HAP-1 (cell line): ENCODE measurements at regions not wholly inside any gene's neighbourhood (a gene's known extent, or its start where the extent isn't known, plus 50 kb on each side); places are given as distances from the start of the nearest gene placed in this dataset.

Source experiments
- DNase-seq, 2 experiments: peaks; one replicate each; pipeline ENCODE4 v3.0.0-alpha.2; 2016 to 2020; ENCODE audit warnings: low spot score in 2 of 2
- H3K27me3 ChIP-seq: fragments of 250-450 bp; sonication (Bioruptor Pico); 2 replicates; pipeline ENCODE4 v1.5.1; 2020; ENCODE audit warnings: low read depth, mild to moderate bottlenecking, moderate library complexity
- H3K36me3 ChIP-seq: fragments of 250-450 bp; sonication (Bioruptor Pico); replicated peaks from 2 replicates; pipeline ENCODE4 v1.5.1; 2020; ENCODE audit warnings: mild to moderate bottlenecking
- H3K4me1 ChIP-seq: fragments of 250-450 bp; sonication (Bioruptor Pico); 2 replicates; pipeline ENCODE4 v1.5.1; 2020; ENCODE audit warnings: mild to moderate bottlenecking
- H3K4me3 ChIP-seq: fragments of 250-450 bp; sonication (Bioruptor Pico); 2 replicates; pipeline ENCODE4 v1.5.1; 2020; ENCODE audit warnings: mild to moderate bottlenecking, moderate library complexity
- H3K9me3 ChIP-seq: fragments of 250-450 bp; sonication (Bioruptor Pico); 2 replicates; pipeline ENCODE4 v1.5.1; 2020; ENCODE audit warnings: mild to moderate bottlenecking, moderate library complexity
- in situ Hi-C: fragments of 300-500 bp; cut with MboI; formaldehyde crosslinking; loops from 3 replicates; pipeline ENCODE4 v1.14.3; 2020; ENCODE audit warnings: low sequenced_read_pairs, inconsistent platforms, mixed read lengths

GRCh38 chr16:51049678-51050376, 101.2 kb downstream of the SALL1 start:
- H3K9me3 ChIP-seq = no peaks in the 10 kb centered on the region
- no peak overlapping the region for H3K4me3 ChIP-seq
- in situ Hi-C loops = no loop called here
- H3K27me3 ChIP-seq = no peaks in the 10 kb centered on the region
- no peaks in the 10 kb centered on the region for H3K4me1 ChIP-seq
- H3K36me3 ChIP-seq = no peaks in the 10 kb centered on the region
- no peak for DNase-seq

- Histone ChIP-seq H3K36me3 (no peaks in the 10 kb centered on the region), H3K4me3 (no peak overlapping the region), H3K4me1 (no peaks in the 10 kb centered on the region), H3K9me3 (no peaks in the 10 kb centered on the region), H3K27me3 (no peaks in the 10 kb centered on the region)
- no peak for DNase-seq
- in situ Hi-C loops = no loop called here
Observed at GRCh38 chr16:51049276-51049675, 101.8 kb downstream of the SALL1 start.

- no peaks in the 10 kb centered on the region for H3K4me1 ChIP-seq
- no peaks in the 10 kb centered on the region for H3K27me3 ChIP-seq
- DNase-seq = no peak
- in situ Hi-C loops = no loop called here
- no peaks in the 10 kb centered on the region for H3K36me3 ChIP-seq
- H3K4me3 ChIP-seq = no peak overlapping the region
- H3K9me3 ChIP-seq = no peaks in the 10 kb centered on the region
Observed at GRCh38 chr16:51048544-51048943, 102.5 kb downstream of the SALL1 start.

DNA sequence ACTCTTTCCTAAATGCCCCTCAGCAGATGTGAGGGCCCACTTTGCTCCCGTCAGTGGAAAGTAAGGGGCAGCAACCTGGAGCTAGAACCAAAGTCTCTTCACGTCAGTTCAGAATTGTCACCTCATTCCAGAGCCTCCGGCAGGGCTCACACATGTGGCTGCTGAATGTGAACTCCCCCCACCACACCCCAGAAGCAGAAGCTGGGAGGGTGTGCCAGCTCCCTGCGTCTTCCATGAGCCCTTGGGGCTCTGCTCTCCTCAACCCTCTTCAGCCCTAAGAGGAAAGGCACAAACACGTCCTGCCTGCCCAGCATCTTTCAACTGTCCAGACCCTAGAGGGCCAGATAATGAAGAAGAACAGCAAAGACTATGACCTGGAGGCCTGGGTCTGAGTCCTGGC, 105.3 kb downstream of the SALL1 start:
- in situ Hi-C loops = no loop called here
- Histone ChIP-seq H3K4me3 (no peak overlapping the region), H3K36me3 (no peaks in the 10 kb centered on the region), H3K27me3 (no peaks in the 10 kb centered on the region), H3K9me3 (no peaks in the 10 kb centered on the region), H3K4me1 (no peaks in the 10 kb centered on the region)
- no peak for DNase-seq

GRCh38 chr16:51045186-51045585, 105.9 kb downstream of the SALL1 start:
- no peaks in the 10 kb centered on the region for H3K27me3 ChIP-seq
- H3K36me3 ChIP-seq = no peaks in the 10 kb centered on the region
- no peaks in the 10 kb centered on the region for H3K4me1 ChIP-seq
- DNase-seq = no peak
- no peaks in the 10 kb centered on the region for H3K9me3 ChIP-seq
- no peak overlapping the region for H3K4me3 ChIP-seq
- in situ Hi-C loops = no loop called here

DNA sequence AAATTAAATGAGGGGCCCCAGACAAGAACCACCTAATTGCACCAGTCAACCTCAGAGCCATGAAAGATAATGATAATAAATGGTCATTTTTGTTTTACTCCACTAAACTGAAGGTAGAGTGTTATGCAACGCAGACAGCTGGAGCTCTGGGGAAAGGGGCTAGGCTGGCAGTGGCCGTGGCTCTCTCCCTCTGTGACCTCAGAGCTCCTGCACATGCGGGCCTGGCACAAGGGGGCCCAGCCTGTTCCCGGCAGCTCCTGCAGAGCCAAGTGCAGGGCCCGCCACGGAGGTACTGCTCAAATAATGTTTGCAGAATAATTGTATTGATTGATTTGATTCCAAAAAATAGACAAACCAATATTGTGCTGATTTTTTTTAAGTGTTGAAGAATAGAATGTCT, 109.5 kb downstream of the SALL1 start:
- Histone ChIP-seq H3K9me3 (no peaks in the 10 kb centered on the region), H3K27me3 (no peaks in the 10 kb centered on the region), H3K4me1 (no peaks in the 10 kb centered on the region), H3K36me3 (no peaks in the 10 kb centered on the region), H3K4me3 (no peak overlapping the region)
- DNase-seq = no peak
- in situ Hi-C loops = no loop called here

GRCh38 chr16:51040637-51041036, 110.4 kb downstream of the SALL1 start:
- H3K4me3 ChIP-seq = no peak overlapping the region
- H3K9me3 ChIP-seq = no peaks in the 10 kb centered on the region
- in situ Hi-C loops = no loop called here
- H3K4me1 ChIP-seq = no peaks in the 10 kb centered on the region
- no peaks in the 10 kb centered on the region for H3K36me3 ChIP-seq
- no peaks in the 10 kb centered on the region for H3K27me3 ChIP-seq
- no peak for DNase-seq

DNA sequence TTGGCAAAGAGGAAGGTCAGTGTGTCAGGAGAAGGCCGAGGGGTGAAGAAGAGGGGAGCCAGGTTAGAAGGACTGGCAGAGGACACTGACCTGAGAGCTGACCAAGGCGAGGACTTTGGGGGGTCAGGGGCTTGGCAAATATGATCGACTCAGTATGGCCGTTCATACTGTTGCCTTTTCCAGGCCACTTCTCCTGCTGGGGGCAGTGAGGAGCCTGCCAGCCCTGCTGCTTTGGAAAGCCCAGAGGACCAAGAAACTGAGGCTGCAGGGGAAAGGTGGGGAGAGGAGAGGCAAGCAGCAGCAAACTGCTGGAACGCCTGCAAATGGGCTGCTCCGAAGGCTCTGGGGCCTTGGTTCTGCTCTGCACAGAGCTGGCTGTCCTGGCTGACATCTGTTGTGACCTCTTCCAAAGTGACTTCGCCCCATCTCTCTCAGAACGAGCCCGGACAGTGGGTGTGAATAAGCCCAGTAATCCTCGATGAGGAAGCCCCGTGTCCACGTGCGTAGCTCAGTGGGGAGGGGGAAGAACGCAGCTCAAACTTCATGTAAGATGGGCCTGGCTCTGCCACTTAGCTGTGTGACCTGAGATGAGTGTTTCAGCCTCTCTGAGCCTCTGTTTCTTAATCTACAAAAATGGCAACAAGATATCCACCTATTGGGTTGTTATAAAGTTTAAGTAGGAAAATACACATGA, 111.3 kb downstream of the SALL1 start:
- in situ Hi-C loops = no loop called here
- Histone ChIP-seq H3K4me3 (no peak overlapping the region), H3K4me1 (peaks cover 4% of the 10 kb centered on the region; the same call in 1 of the 2 replicates), H3K9me3 (no peaks in the 10 kb centered on the region), H3K27me3 (no peaks in the 10 kb centered on the region), H3K36me3 (no peaks in the 10 kb centered on the region)
- no peak for DNase-seq

- in situ Hi-C loops = no loop called here
Observed at GRCh38 chr16:51035711-51036110, 115.4 kb downstream of the SALL1 start.

GRCh38 chr16:51035110-51035498, 116.0 kb downstream of the SALL1 start:
- Histone ChIP-seq H3K4me3 (no peak overlapping the region), H3K27me3 (peaks cover 6% of the 10 kb centered on the region), H3K9me3 (no peaks in the 10 kb centered on the region), H3K36me3 (no peaks in the 10 kb centered on the region), H3K4me1 (peaks cover 10% of the 10 kb centered on the region; the same call in 1 of the 2 replicates)
- DNase-seq = peak in 1 of 2 experiments; percentile 63
- in situ Hi-C loops = no loop called here

More at GRCh38 chr16:51035711-51036110, 115.4 kb downstream of the SALL1 start:
- Histone ChIP-seq H3K27me3 (peaks cover 6% of the 10 kb centered on the region), H3K4me1 (peaks cover 10% of the 10 kb centered on the region; the same call in 1 of the 2 replicates), H3K9me3 (no peaks in the 10 kb centered on the region), H3K4me3 (no peak overlapping the region), H3K36me3 (no peaks in the 10 kb centered on the region)
- DNase-seq = no peak

GRCh38 chr16:51034481-51035109, 116.5 kb downstream of the SALL1 start:
- no peaks in the 10 kb centered on the region for H3K9me3 ChIP-seq
- peak; percentile 22 to 84 for DNase-seq
- H3K27me3 ChIP-seq = peaks cover 6% of the 10 kb centered on the region
- no peaks in the 10 kb centered on the region for H3K36me3 ChIP-seq
- in situ Hi-C loops = no loop called here
- no peak overlapping the region for H3K4me3 ChIP-seq
- H3K4me1 ChIP-seq = peaks cover 10% of the 10 kb centered on the region; the same call in 1 of the 2 replicates

- Histone ChIP-seq H3K4me3 (no peak overlapping the region), H3K27me3 (peaks cover 6% of the 10 kb centered on the region), H3K4me1 (peaks cover 10% of the 10 kb centered on the region; the same call in 1 of the 2 replicates), H3K36me3 (no peaks in the 10 kb centered on the region), H3K9me3 (no peaks in the 10 kb centered on the region)
- DNase-seq = no peak
- in situ Hi-C loops = no loop called here
Observed at GRCh38 chr16:51031598-51031997, 119.5 kb downstream of the SALL1 start.

- H3K9me3 ChIP-seq = no peaks in the 10 kb centered on the region
- no peak overlapping the region for H3K4me3 ChIP-seq
- peaks cover 6% of the 10 kb centered on the region for H3K27me3 ChIP-seq
- DNase-seq = no peak
- H3K4me1 ChIP-seq = peaks cover 10% of the 10 kb centered on the region; the same call in 1 of the 2 replicates
- H3K36me3 ChIP-seq = no peaks in the 10 kb centered on the region
- in situ Hi-C loops = no loop called here
Observed at GRCh38 chr16:51030516-51030915, 120.6 kb downstream of the SALL1 start.
